Upper lobe of left lung (tissue), 6 donors: ENCODE measurements at regions not wholly inside any gene's neighbourhood (a gene's known extent, or its start where the extent isn't known, plus 50 kb on each side); places are given as distances from the start of the nearest gene placed in this dataset.

Experiments used
- ATAC-seq, 2 donors: fragments of 200-7000 bp; cut with Tn5 transposase; one replicate each; pipeline ENCODE4 v1.9.1; 2022; ENCODE audit warnings: mild to moderate bottlenecking in 2 of 2, moderate library complexity in 2 of 2; ENCODE audit not compliant: low FRiP score in 2 of 2
- DNase-seq, 2 donors: peaks; one replicate each; pipeline ENCODE4 v3.0.0-alpha.2; 2019 to 2020
- H3K27ac ChIP-seq, 4 donors: fragments of 200-600 bp; sonication (generic); one replicate each; pipeline ENCODE4 v1.5.1; 2016 to 2019
- H3K27me3 ChIP-seq, 4 donors: fragments of 200-600 bp; sonication (generic); one replicate each; pipeline ENCODE4 v1.5.1; 2017 to 2019
- H3K36me3 ChIP-seq, 4 donors: fragments of 200-600 bp; sonication (generic); one replicate each; pipeline ENCODE4 v1.5.1; 2016 to 2019
- H3K4me1 ChIP-seq, 4 donors: fragments of 200-600 bp; sonication (generic); one replicate each; pipeline ENCODE4 v1.5.1; 2018 to 2019
- H3K4me3 ChIP-seq, 4 donors: fragments of 200-600 bp; sonication (generic); one replicate each; pipeline ENCODE4 v1.5.1; 2017 to 2019; ENCODE audit warnings: mild to moderate bottlenecking in 2 of 4, moderate library complexity in 1 of 4
- H3K9me3 ChIP-seq, 4 donors: fragments of 200-600 bp; sonication (generic); one replicate each; pipeline ENCODE4 v1.5.1; 2018 to 2019
- CTCF ChIP-seq, 6 experiments: fragments of 450-650 bp in 4 of 6; fragments of 200-600 bp in 2 of 6; sonication (generic) in 2 of 6; IDR thresholded peaks; one replicate each; pipeline ENCODE4 v1.5.1; 2016 to 2019; ENCODE audit warnings: antibody characterized with exemption in 6 of 6
- EP300 ChIP-seq, 4 donors: sonication (generic); formaldehyde crosslinking; IDR thresholded peaks; one replicate each; pipeline ENCODE4 v1.5.1; 2017; ENCODE audit warnings: antibody characterized with exemption in 4 of 4, control low read depth in 2 of 4
- POLR2A ChIP-seq, 4 donors: fragments of 450-650 bp; IDR thresholded peaks; one replicate each; pipeline ENCODE4 v1.5.1; 2016 to 2017; ENCODE audit warnings: antibody characterized with exemption in 4 of 4, mild to moderate bottlenecking in 2 of 4
- POLR2AphosphoS5 ChIP-seq, 2 donors: sonication (generic); formaldehyde crosslinking; IDR thresholded peaks; one replicate each; pipeline ENCODE4 v1.5.1; 2017; ENCODE audit warnings: antibody characterized with exemption in 2 of 2
- WGBS, 2 donors: methylation state at CpG; one replicate each; pipeline ENCODE4 v1.1.5; 2017 to 2018; 5-methylcytosine and 5-hydroxymethylcytosine counted together
- donor health status: DM: no; HTN: no; CAD: no; lungs with moderate emphysema.
- donor health status: DM: no; HTN: yes; CAD: no; lungs with severe emphysema.

GRCh38 chr14:98999345-98999744 is 272.7 kb downstream of the BCL11B start:
- Histone ChIP-seq H3K27me3 (no peaks in the 10 kb centered on the region), H3K9me3 (no peaks in the 10 kb centered on the region), H3K36me3 (no peaks in the 10 kb centered on the region), H3K27ac (no peak overlapping the region), H3K4me1 (no peaks in the 10 kb centered on the region), H3K4me3 (no peak overlapping the region)
- no peak for ATAC-seq
- no peak for TF ChIP-seq EP300 (IDR thresholded peaks at IDR 0.05)
- no peak for TF ChIP-seq POLR2A (IDR thresholded peaks at IDR 0.05)
- no peak for TF ChIP-seq POLR2AphosphoS5 (IDR thresholded peaks at IDR 0.05)
- no peak for TF ChIP-seq CTCF (IDR thresholded peaks at IDR 0.05)
- 72 to 85% methylated on average over 9 of the region's 9 CpGs for WGBS, 2 donors
- DNase-seq, result no peak

GRCh38 chr14:98999901-99000300 is 272.1 kb downstream of the BCL11B start:
- WGBS, 2 donors, result 88 to 89% methylated on average over 9 to 11 of the region's 11 CpGs
- ATAC-seq, result no peak
- H3K27ac ChIP-seq, result no peak overlapping the region

DNA sequence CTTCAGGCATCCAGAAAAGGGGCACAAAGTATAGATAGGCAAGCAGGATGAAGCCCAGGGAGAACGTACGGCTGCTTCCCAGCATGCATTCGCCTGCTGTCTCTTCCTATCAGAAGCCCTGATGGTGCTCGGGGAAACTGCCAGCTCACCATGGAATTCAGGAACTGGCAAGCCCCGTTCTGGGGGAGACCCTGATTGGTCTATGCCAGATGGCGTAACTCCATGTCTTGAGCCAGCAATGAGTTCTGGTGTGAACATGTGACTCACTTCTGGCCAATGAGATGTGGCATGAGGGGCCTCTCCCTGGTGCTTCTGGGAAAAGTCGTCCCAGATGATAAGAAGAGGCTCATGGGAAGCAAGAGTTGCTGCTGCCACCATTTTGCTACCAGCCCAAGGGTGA is 270.8 kb downstream of the BCL11B start:
- no peak overlapping the region for H3K27ac ChIP-seq
- H3K9me3 ChIP-seq, result no peaks in the 10 kb centered on the region
- no peaks in the 10 kb centered on the region for H3K4me1 ChIP-seq
- no peak for TF ChIP-seq POLR2A (IDR thresholded peaks at IDR 0.05)
- no peak for TF ChIP-seq CTCF (IDR thresholded peaks at IDR 0.05)
- no peak for TF ChIP-seq POLR2AphosphoS5 (IDR thresholded peaks at IDR 0.05)
- TF ChIP-seq EP300 (IDR thresholded peaks at IDR 0.05), result no peak
- H3K27me3 ChIP-seq, result no peaks in the 10 kb centered on the region
- WGBS, 2 donors, result 82 to 90% methylated on average over 5 to 7 of the region's 7 CpGs
- H3K36me3 ChIP-seq, result no peaks in the 10 kb centered on the region
- no peak for ATAC-seq
- no peak for DNase-seq
- H3K4me3 ChIP-seq, result no peak overlapping the region

More at GRCh38 chr14:98999901-99000300, 272.1 kb downstream of the BCL11B start:
- DNase-seq, result peak in 1 of 2 donors; percentile 17
- Histone ChIP-seq H3K4me3 (no peak overlapping the region), H3K9me3 (no peaks in the 10 kb centered on the region), H3K27me3 (no peaks in the 10 kb centered on the region), H3K4me1 (no peaks in the 10 kb centered on the region), H3K36me3 (no peaks in the 10 kb centered on the region)
- TF ChIP-seq CTCF (IDR thresholded peaks at IDR 0.05) (no peak), POLR2AphosphoS5 (IDR thresholded peaks at IDR 0.05) (no peak)

DNA sequence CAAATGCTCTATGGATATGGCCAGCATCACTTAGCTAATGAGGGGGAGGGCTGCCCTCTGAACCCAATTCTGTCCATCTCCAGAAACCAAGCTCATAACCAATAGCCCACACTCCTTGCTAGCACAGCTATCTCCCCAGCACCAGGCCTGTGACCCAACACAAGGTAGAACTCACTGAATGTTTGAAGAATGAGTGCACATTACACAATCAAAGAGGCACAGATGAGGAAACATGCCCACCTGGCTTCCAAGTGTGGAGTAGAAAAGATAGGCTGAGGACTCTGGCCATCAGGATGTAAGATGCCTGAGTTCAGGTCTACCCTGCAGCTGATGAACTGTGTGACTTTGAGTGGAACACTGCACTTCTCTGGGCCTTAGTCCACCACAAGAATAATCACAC is 268.4 kb downstream of the BCL11B start:
- ATAC-seq, result no peak
- TF ChIP-seq POLR2AphosphoS5 (IDR thresholded peaks at IDR 0.05), result no peak
- TF ChIP-seq CTCF (IDR thresholded peaks at IDR 0.05), result no peak
- no peak for TF ChIP-seq POLR2A (IDR thresholded peaks at IDR 0.05)
- no peak for TF ChIP-seq EP300 (IDR thresholded peaks at IDR 0.05)
- DNase-seq, result no peak
- H3K36me3 ChIP-seq, result no peaks in the 10 kb centered on the region
- no peaks in the 10 kb centered on the region for H3K4me1 ChIP-seq
- H3K27ac ChIP-seq, result no peak overlapping the region
- no peaks in the 10 kb centered on the region for H3K9me3 ChIP-seq
- no peak overlapping the region for H3K4me3 ChIP-seq
- H3K27me3 ChIP-seq, result no peaks in the 10 kb centered on the region

- H3K4me3 ChIP-seq, result no peak overlapping the region
- DNase-seq (no peak), ATAC-seq (no peak)
- H3K9me3 ChIP-seq, result no peaks in the 10 kb centered on the region
- no peaks in the 10 kb centered on the region for H3K36me3 ChIP-seq
- no peaks in the 10 kb centered on the region for H3K4me1 ChIP-seq
- no peak overlapping the region for H3K27ac ChIP-seq
- H3K27me3 ChIP-seq, result no peaks in the 10 kb centered on the region
- 41 to 48% methylated on average over 3 of the region's 3 CpGs for WGBS, 2 donors
- TF ChIP-seq CTCF (IDR thresholded peaks at IDR 0.05), result no peak
- TF ChIP-seq POLR2A (IDR thresholded peaks at IDR 0.05), result no peak
- TF ChIP-seq POLR2AphosphoS5 (IDR thresholded peaks at IDR 0.05), result no peak
- TF ChIP-seq EP300 (IDR thresholded peaks at IDR 0.05), result no peak
Measured at GRCh38 chr14:99004112-99004511, 267.9 kb downstream of the BCL11B start.
